ENCODE measurements at regions not wholly inside any gene's neighbourhood (a gene's known extent, or its start where the extent isn't known, plus 50 kb on each side); places are given as distances from the start of the nearest gene placed in this dataset.

DNA sequence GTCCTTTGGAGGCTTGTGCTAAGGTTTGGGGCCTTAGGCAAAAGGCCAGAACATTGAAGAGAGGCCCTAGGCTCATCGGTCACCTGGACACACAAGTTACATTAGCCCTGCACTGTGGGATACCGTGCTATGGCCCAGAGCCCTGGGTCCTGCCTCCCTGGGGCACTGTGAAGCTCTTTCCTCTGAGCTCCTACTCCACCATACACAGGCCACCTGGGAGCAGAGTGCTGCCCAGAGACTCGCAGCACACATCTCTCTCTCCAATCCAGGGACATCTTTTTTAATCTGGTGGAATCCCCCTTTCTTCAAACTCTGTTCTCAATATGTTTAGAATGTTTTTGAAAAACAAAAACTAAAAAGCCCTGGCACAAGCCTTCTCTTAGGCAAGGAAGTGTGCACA, 314.2 kb upstream of the RGS6 start:
- Histone ChIP-seq H3K9me2 (replicated peaks; ENCODE audit: low read length) (no peaks in the 10 kb centered on the region), H4K20me1 (ENCODE audit: low read length) (0 out of 2 replicates have a peak, but pooled peaks cover 3% of the 10 kb centered on the region), H3K4me2 (ENCODE audit: low read length) (no peak overlapping the region), H3K9ac (ENCODE audit: low read length) (no peak overlapping the region), H3K79me2 (ENCODE audit: low read length) (peaks cover 6% of the 10 kb centered on the region; the same call in 1 of the 2 replicates), H2AFZ (ENCODE audit: low read length) (no peak overlapping the region), H3K36me3 (ENCODE audit: low read depth, low read length) (peaks cover 13% of the 10 kb centered on the region), H3K4me1 (ENCODE audit: insufficient read depth, low read length) (peaks cover 35% of the 10 kb centered on the region), H3K27me3 (ENCODE audit: low read length) (no peaks in the 10 kb centered on the region), H3K9me3 (ENCODE audit: low read length) (no peaks in the 10 kb centered on the region), H3K27ac (ENCODE audit: low read length) (no peak overlapping the region), H3K4me3 (ENCODE audit: low read length) (no peak overlapping the region), H3F3A (ENCODE audit: low read length, unreplicated experiment) (no peaks in the 10 kb centered on the region)
- intact Hi-C loops (cut with micrococcal nuclease) = loop anchor here (5.0 kb wide), 1 partner anchor 34 kb away; no protein-coding TSS in a partner anchor
- DNase-seq (no peak), ATAC-seq (no peak)
- BruUV-seq (replicated peaks) = no TSS peak
- POLR2A ChIA-PET (ENCODE audit: unreplicated experiment) = no interaction called here
- CTCF ChIA-PET = no interaction called here
- TF ChIP-seq EZH2 (IDR thresholded peaks at IDR 0.05; ENCODE audit: low read length, unreplicated experiment) = no peak
- TF ChIP-seq EZH2phosphoT487 (IDR thresholded peaks at IDR 0.05; ENCODE audit: borderline replicate concordance, low read length) = no peak
- TF ChIP-seq, protein P1, sequence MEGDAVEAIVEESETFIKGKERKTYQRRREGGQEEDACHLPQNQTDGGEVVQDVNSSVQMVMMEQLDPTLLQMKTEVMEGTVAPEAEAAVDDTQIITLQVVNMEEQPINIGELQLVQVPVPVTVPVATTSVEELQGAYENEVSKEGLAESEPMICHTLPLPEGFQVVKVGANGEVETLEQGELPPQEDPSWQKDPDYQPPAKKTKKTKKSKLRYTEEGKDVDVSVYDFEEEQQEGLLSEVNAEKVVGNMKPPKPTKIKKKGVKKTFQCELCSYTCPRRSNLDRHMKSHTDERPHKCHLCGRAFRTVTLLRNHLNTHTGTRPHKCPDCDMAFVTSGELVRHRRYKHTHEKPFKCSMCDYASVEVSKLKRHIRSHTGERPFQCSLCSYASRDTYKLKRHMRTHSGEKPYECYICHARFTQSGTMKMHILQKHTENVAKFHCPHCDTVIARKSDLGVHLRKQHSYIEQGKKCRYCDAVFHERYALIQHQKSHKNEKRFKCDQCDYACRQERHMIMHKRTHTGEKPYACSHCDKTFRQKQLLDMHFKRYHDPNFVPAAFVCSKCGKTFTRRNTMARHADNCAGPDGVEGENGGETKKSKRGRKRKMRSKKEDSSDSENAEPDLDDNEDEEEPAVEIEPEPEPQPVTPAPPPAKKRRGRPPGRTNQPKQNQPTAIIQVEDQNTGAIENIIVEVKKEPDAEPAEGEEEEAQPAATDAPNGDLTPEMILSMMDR (conservative IDR thresholded peaks at IDR 0.05; ENCODE audit: low read depth, low read length) = no peak

DNA sequence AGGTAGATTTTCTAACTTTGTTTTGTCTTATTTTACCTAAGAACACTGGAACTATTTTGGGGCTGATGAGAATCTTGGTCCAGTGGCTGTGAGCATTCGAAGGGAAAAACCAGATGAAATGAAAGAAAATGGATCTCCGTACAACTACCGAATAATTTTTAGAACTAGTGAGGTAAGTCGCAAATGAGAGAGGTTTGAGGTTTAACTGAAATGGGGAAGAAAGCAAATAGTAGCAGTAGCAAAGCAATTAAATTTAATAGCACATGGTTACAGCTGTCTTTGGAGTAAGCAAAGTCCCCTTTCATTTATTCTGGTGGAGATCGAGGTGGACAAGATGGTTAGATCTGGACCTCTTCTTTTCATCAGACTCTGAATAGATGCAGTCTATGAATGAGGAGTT, 313.5 kb upstream of the RGS6 start:
- Histone ChIP-seq H3K27ac (ENCODE audit: low read length) (no peak overlapping the region), H3K4me3 (ENCODE audit: low read length) (no peak overlapping the region), H3F3A (ENCODE audit: low read length, unreplicated experiment) (no peaks in the 10 kb centered on the region), H3K9ac (ENCODE audit: low read length) (no peak overlapping the region), H3K9me2 (replicated peaks; ENCODE audit: low read length) (no peaks in the 10 kb centered on the region), H3K4me2 (ENCODE audit: low read length) (no peak overlapping the region), H4K20me1 (ENCODE audit: low read length) (0 out of 2 replicates have a peak, but pooled peaks cover 3% of the 10 kb centered on the region), H3K27me3 (ENCODE audit: low read length) (no peaks in the 10 kb centered on the region), H3K79me2 (ENCODE audit: low read length) (no peaks in the 10 kb centered on the region; the same call in 1 of the 2 replicates), H3K36me3 (ENCODE audit: low read depth, low read length) (peaks cover 13% of the 10 kb centered on the region), H2AFZ (ENCODE audit: low read length) (no peak overlapping the region), H3K4me1 (ENCODE audit: insufficient read depth, low read length) (peaks cover 35% of the 10 kb centered on the region), H3K9me3 (ENCODE audit: low read length) (no peaks in the 10 kb centered on the region)
- TF ChIP-seq EZH2 (IDR thresholded peaks at IDR 0.05; ENCODE audit: low read length, unreplicated experiment) = no peak
- TF ChIP-seq, protein P1 (conservative IDR thresholded peaks at IDR 0.05; ENCODE audit: low read depth, low read length) = no peak
- no peak for TF ChIP-seq EZH2phosphoT487 (IDR thresholded peaks at IDR 0.05; ENCODE audit: borderline replicate concordance, low read length)
- POLR2A ChIA-PET (ENCODE audit: unreplicated experiment) = interaction anchor here (0.6 kb wide), 1 partner anchor 801 kb away, joined by 5 read pairs; no protein-coding TSS in a partner anchor
- DNase-seq (no peak), ATAC-seq (no peak)
- no TSS peak for BruUV-seq (replicated peaks)
- CTCF ChIA-PET = no interaction called here
- intact Hi-C loops (cut with micrococcal nuclease) = loop anchor here (5.0 kb wide), 1 partner anchor 34 kb away; no protein-coding TSS in a partner anchor

DNA sequence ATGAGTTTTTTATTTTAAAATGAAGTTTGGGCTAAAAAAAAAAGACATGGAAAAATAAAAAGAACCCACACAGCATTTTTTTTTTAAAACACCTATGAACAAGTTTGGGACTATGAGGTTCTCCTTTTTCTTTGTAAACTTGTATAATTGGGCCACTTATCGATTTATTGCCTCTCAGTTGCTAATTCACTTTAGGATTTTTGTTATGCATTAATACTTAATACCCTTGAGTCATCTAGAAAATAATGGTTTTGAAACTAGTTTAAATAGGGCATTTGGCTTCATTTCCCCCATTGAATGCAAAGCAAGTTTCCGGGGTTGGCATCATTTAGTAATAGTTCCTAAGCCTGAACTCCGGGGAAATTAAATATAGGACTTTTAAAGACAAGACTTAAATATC, 312.8 kb upstream of the RGS6 start:
- POLR2A ChIA-PET (ENCODE audit: unreplicated experiment) = interaction anchor here (0.6 kb wide), 2 partner anchors 28 to 802 kb away, joined by 4 to 5 read pairs; no protein-coding TSS in a partner anchor

More for the DNA sequence above, 312.8 kb upstream of the RGS6 start:
- ATAC-seq (no peak), DNase-seq (no peak)
- no peak overlapping the region for H3K9ac ChIP-seq (ENCODE audit: low read length)
- BruUV-seq (replicated peaks) = no TSS peak
- H3K27me3 ChIP-seq (ENCODE audit: low read length) = no peaks in the 10 kb centered on the region
- H3K9me3 ChIP-seq (ENCODE audit: low read length) = no peaks in the 10 kb centered on the region
- TF ChIP-seq EZH2 (IDR thresholded peaks at IDR 0.05; ENCODE audit: low read length, unreplicated experiment) (no peak), EZH2phosphoT487 (IDR thresholded peaks at IDR 0.05; ENCODE audit: borderline replicate concordance, low read length) (no peak)
- TF ChIP-seq, protein P1 (conservative IDR thresholded peaks at IDR 0.05; ENCODE audit: low read depth, low read length) = no peak
- CTCF ChIA-PET = interaction anchor here (0.7 kb wide), 1 partner anchor 100 kb away, joined by 4 read pairs; no protein-coding TSS in a partner anchor
- H3K4me1 ChIP-seq (ENCODE audit: insufficient read depth, low read length) = peaks cover 35% of the 10 kb centered on the region
- H4K20me1 ChIP-seq (ENCODE audit: low read length) = 0 out of 2 replicates have a peak, but pooled peaks cover 3% of the 10 kb centered on the region
- H3K4me2 ChIP-seq (ENCODE audit: low read length) = no peak overlapping the region
- peaks cover 20% of the 10 kb centered on the region for H3K36me3 ChIP-seq (ENCODE audit: low read depth, low read length)
- H3F3A ChIP-seq (ENCODE audit: low read length, unreplicated experiment) = no peaks in the 10 kb centered on the region
- no peaks in the 10 kb centered on the region; the same call in 1 of the 2 replicates for H3K79me2 ChIP-seq (ENCODE audit: low read length)
- H3K9me2 ChIP-seq (replicated peaks; ENCODE audit: low read length) = no peaks in the 10 kb centered on the region
- H3K27ac ChIP-seq (ENCODE audit: low read length) = no peak overlapping the region
- intact Hi-C loops (cut with micrococcal nuclease) = loop anchor here (5.0 kb wide), 1 partner anchor 33 kb away; no protein-coding TSS in a partner anchor
- no peak overlapping the region for H2AFZ ChIP-seq (ENCODE audit: low read length)
- H3K4me3 ChIP-seq (ENCODE audit: low read length) = no peak overlapping the region
